ENCODE measurements at regions not wholly inside any gene's neighbourhood (a gene's known extent, or its start where the extent isn't known, plus 50 kb on each side); places are given as distances from the start of the nearest gene placed in this dataset.

GRCh38 chr5:67538855-67539506 lies 342.4 kb upstream of the CD180 start (continued):
- TF ChIP-seq REST (IDR thresholded peaks at IDR 0.05; ENCODE audit: low read depth, low read length), result no peak
- no peak for TF ChIP-seq NR2F1 (conservative IDR thresholded peaks at IDR 0.05)
- TF ChIP-seq ZBTB33 (IDR thresholded peaks at IDR 0.05), result no peak
- no peak for TF ChIP-seq DPF2 (IDR thresholded peaks at IDR 0.05)
- TF ChIP-seq HDGF (IDR thresholded peaks at IDR 0.05), result no peak
- no peak for TF ChIP-seq ELK1 (IDR thresholded peaks at IDR 0.05; ENCODE audit: low read depth, low read length)
